Fibroblast of skin of abdomen (primary cell): ENCODE measurements at regions not wholly inside any gene's neighbourhood (a gene's known extent, or its start where the extent isn't known, plus 50 kb on each side); places are given as distances from the start of the nearest gene placed in this dataset.
"Not testable (repeated sequence)": the region's sequence is repeated elsewhere in the genome, so short reads cannot be mapped to it uniquely, and the experiment has no call there.

ENCODE experiments used
- DNase-seq: peaks from one replicate; pipeline ENCODE4 v3.0.0-alpha.2; 2013

DNA sequence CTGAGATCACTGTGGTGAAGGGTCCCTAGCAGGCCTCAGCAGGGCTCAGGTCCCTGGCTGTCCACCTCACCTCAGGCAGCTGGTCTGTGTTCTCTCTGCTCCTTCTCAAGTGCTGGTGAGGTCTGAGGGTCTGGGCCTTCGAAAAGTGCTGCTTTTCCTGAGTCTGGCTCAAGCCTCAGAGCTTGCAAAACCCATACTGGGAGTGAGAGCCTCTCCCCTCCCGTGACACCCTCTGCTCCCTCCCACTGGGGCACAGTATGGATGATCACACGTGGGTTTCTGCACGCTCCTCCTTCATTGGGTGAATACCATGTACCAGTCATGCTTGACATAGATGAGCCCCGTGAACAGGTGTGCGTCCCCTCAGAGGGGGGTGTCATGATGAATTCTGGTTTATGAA is 73.3 kb upstream of the WASF3 start:
- DNase-seq, result no peak

DNA sequence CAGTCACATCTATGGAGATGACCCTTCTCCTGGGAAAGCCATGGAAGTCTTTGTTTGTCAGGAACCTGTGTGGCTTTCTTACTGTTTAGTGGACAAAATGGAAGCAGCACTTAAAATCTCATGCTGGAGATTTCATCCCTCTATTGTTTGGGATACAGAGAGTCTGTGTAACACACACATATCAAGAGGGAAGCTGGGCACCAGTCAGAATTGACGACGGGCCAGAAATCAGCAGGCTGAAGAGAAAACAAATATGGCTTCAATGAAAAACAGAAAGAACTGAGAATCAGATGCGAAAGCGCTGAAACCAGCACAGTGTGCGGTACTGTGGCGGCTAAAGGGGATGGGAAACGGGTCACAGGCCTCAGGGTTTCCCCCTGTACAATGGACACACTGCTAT is 72.2 kb upstream of the WASF3 start:
- DNase-seq, result no peak

DNA sequence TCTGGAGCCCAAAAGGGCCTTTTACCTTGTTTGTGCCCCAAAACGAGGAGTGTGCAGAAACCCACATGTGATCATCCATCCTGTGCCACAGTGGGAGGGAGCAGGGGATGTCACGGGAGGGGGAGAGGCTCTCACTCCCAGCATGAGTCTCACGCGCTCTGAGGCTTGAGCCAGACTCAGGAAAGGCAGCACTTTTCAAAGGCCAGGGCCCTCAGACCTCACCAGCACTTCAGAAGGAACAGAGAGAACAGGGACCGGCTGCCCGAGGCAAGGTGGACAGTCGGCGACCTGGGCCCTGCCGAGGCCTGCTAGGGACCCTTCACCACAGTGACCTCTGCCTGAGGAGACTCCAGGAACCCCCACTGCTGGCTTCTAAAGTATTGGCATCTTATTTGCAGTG is 71.7 kb upstream of the WASF3 start:
- no peak for DNase-seq

DNA sequence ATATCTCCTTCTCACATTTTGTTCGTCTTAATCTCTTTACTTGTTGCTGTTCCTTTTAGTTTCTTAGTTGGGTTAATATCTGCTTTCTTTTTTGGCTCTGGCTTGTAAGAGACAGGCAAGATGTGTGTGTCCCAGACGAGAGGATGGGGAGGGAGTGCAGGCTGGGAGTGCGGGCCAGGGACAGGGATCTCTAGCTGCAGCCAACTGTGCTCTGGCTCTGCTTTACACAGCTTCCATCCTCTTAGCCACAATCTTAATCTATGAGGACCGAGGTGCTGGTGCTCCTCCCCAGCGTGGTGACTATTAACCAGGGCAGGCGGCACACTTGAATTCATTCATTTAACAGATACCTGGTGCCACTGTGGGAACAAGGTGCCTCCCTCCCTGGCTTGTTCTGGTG is 70.9 kb upstream of the WASF3 start:
- no peak for DNase-seq

DNA sequence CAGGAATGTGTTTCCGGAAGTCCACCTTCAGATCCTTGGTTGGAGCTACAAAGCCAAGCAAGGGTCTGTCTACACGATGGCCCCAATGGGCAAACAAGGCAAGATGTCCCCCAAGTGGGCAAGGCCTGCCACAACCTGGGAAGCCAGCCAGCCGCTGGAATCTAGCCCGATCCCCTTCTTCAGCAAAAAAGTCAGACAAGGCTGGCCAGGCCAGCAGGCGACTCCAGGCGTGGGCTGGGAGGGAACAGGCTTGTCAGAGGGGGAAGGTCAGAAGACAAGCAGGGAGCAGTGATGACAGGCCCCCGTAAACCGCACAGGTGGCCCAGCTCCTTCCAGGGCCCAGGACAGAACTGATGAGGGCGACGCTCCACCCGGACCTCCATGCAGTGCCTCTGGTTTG is 69.7 kb upstream of the WASF3 start:
- DNase-seq, result no peak

DNA sequence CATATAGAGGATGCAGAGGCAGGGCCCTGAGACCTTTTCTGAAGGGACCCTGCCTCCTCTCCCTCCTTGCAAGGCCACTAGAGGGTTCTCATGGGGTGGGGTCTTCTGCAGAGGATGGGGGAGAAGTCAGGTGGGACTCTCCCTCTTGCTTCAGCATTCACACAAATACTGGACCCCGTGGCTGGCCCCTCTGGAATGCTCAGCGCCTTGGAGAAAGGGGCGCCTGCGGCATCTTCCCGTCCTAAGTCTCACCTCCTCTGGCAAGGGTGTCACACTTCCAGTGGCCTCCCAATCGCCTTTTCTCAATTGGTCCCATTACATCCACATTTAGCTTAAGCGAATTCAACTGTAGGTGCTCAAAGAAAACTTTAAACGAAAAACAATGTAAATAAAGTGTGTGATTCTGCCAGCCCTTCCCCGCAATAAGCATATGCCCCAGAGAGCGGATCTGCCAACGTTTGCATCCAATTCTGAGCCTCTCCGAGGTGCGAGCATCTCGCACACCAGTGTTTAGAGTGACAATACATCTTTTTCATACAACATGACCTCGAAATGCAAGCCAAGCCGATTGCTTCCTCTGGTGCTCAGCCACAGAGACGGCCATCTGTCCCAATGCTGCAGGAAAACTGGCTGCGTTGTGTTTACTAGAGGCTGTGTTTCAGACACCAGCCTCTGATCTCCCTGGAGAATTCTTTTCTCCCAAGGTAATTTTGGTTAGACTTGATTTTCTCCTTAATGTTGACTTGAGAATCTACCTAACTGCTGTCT is 69.1 kb upstream of the WASF3 start:
- no peak for DNase-seq

DNA sequence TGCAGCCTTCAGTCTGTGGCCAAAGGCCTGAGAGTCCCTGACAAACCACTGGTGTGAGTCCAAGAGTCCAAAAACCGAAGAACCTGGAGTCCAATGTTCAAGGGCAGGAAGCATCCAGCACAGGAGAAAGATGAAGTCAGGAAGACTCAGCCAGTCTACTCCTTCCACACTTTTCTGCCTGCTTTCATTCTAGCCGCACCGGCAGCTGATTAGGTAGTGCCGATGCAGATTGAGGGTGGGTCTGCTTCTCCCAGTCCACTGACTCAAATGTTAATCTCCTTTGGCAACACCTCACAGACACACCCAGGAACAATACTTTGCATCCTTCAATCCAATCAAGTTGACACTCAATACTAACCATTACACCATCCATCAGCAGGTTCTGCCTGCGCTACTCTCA is 65.2 kb upstream of the WASF3 start:
- DNase-seq, result not testable (repeated sequence)

DNA sequence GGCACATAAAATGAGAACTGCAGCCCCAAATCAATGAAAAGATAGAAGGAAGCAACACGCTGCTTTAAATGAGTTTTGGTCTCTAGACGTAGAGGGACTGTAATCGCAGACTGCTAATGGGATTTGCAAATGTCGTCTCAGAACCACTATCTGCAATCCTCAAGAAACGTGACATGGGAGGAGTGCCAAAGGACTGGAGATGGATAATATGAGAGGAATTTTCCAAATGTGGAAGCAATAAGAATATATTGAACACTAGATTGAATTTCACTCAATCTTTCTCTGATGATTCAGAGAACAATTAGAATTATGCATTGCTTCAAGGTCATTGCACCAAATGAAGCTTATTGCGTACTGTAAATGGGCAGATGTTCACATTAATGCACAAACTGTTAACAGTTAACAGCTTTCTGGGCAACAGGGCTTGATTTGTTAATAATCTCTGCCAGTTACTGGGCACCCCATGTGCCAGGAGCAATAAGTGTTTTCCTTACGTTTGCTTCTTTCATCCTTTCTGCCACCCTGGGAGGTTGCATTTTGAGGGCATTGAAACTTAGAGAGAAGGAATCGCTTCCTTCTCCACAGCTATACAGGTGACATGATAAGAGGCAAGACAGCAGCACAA is 62.8 kb upstream of the WASF3 start:
- peak; percentile 52 for DNase-seq

DNA sequence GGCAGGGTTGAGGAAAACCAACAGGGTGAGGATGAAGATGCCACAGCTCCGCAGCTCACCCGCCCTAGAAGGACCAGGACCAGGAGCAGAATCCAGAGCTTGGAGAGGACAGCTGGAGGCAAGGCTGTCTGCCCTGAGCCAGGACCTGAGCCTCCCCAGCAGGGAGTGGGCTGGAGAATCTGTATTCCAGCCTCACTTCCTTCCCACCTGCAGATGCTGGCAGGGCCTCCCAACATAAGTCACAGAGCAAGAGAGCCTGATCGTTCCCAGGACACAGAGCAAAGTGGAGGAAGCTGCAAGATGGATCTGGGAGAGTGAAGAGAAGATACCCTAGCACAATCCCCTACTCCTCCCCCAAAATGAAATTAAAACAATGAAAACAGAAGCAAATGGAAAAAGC is 61.7 kb upstream of the WASF3 start:
- DNase-seq, result no peak

DNA sequence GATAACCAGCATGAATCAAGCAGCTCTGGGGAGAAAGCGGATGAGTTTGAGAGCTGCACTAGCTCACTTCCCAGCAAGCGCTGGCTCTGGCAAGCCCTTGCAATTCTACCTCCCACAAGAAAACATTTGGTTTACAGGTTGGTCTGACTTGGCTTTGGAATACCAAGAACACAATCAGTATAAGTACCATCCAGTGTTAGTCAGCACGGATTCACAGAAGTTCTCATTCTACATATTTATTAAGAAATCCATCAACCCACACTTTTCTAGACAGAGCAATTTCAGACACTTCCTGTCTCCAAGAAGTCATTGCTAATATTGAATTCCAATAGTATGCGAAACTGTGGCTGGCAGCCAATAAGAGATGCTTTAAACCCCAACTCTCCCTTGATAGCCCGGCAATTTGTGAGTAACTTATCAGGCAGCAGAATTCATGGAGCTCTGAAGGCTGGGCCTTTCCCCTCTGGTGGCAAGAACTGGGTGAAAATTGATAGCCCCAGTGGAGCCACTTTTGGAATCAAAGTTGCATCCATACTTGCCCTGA is 59.4 kb upstream of the WASF3 start:
- DNase-seq, result peak; percentile 97

DNA sequence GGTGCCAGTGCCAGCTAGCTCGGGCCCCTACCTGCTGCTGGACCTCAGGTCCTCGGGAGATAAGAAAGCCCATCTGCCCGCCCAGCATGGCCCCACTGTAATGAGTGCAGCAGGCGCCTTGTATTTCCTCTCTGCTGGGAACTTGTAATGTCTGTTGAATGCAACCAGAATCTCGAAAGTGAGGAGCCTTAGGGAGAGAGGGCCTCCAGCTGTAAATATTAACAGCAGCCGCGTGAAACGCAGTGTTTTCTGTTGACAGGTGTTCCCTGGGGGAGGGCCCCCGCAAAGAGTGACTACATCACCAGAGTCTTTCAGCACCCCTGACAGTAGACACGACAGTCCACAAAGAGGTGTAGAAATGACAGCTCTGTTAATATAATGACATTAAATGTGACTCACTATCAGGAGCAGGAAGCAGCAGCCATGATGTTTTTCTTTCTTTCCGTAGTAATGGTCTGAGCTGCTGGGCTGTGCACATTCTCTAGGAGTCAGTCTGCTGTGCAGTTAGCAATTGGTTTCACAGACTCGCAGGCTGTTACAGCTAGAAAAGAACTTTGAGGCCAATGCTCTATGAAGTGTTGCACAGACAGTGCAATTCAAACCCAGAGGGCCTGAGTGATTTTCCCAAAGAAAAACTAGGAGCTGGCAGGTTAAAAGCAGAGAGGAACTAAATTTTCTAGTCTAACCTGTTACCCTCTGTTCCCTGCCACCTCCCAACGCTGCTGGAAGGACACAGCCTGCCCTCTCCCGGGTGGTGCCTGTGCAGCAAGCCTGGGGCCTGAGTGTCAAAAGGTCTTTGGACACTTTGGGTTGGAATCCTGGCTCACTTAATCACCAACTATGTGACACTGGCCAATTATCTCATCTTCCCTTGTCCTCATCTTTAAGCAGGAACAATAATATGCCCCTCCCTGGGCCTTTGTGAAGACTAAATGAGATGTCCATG is 58.6 kb upstream of the WASF3 start:
- peak; percentile 56 for DNase-seq

DNA sequence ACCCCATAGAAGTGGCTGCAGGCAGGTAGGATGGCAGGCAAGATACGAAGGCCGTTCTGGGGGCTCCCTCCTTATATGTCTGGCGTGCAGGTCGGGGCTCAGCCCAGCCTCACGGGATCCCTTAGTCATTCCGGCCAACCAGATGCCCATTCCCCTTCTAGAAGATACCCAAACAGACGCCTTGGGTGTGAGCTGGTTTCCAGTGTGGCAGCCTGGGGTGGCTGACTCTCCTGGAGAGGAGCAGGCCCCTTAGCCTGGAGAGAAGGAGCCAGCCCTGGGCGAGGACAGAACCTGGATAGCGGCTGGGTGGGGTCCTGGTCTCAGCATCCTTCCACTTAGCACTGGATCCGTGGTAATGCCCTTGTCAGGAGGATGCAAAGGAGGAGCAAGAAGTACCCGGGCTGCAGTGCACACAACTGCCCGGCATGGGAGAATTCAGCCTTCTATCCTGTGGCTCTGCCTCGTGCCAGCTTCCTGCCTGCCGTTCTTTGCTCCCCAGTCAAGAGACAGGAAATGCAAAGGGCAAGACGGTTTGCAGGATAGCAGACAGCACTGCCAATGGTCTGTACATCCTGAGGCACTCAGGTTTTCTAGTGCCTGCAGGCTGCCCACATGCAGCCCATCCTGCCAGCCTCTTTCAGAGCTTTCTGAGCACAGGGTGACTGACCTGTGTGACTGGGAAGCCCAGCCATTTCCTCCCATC is 56.7 kb upstream of the WASF3 start:
- no peak for DNase-seq

DNA sequence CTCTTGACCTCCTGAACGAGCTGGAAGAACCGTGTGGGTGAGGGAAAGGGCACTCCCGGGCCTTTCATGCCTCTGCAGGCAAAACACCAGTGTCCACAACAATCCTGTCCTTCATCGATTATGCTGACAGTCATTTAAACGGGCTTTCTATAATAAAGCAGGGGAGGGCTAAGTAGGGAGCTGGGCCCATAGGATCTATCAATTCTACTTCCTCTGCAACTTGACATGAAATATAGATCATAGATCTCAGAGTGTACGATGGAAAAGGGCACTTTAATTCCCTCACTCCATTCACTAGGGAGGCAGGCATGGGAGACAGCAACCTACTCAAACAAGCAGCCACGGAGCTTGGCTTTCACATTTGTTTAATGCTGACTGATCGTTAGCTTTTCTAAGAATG is 55.8 kb upstream of the WASF3 start:
- no peak for DNase-seq

DNA sequence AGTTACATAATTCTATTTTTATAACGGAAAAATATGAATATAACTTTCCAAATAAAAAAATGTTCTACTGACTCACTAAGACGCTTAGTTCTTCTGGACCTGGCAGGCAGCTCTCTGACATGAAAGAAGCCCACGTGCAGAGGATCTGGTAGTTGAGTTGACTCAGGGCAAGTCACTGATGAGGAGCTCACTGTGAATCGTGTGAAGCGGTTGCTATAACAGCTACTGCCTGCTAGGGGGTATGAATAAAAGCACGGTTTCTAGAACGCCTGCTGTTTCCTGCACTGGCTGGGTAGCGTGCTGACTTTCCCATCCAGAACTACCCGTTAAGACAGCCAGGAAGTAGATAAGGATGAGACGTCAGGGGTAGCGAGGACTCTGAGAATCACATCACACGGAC is 54.7 kb upstream of the WASF3 start:
- DNase-seq, result peak; percentile 73

DNA sequence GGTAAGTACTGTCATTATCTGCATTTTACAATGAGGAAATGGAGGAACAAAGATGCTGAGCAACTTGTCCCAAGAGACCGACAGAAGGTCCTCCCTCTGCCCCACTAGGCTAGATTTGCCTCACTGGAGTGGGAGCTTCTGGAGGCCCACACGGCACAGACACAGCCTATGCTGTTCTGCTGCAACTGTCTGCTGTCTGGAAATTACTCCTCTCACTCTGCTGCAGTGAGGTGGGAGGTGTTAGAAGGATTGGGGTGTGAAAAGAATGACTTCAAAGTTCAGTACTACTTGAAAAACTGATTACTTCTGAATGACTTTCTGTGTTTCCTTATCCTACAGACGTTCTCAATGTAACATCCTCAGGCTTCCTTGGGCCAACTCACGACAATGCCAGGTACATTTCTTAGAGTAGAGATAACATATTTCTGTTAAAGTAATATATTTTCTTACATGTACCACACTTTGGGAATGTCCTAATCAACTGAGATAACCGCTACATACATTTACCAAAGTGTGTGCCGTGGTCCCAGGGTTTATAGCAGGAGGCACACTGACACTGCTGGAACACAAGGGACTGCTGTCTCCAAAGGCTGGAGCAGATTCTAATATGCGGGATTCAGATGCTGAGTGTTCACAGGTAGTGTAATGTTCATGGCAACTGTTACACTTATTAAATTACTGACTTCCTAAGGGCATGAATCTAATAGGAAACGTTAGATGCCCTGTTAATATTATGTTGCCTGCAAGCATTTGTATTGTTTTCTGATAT is 53.5 kb upstream of the WASF3 start:
- no peak for DNase-seq
